IMR-90 (cell line): ENCODE measurements at regions not wholly inside any gene's neighbourhood (a gene's known extent, or its start where the extent isn't known, plus 50 kb on each side); places are given as distances from the start of the nearest gene placed in this dataset.

Experiments used
- ATAC-seq: fragments of 200-7000 bp; cut with Tn5 transposase; 2 replicates; pipeline ENCODE4 v1.9.1; 2020; ENCODE audit warnings: low read depth, mild to moderate bottlenecking, moderate library complexity
- BruUV-seq: library from RNA; stranded (reverse); fragments of 400-500 nt; replicated peaks from 2 replicates; lab custom pipeline; 2021; lab: Mats Ljungman, UMichigan
- CTCF ChIA-PET: fragments of 300-600 bp; formaldehyde crosslinking; extraction: SDS; loops from one replicate; lab custom pipeline; 2021; ENCODE audit warnings: antibody characterized with exemption; lab: Yijun Ruan, JAX
- POLR2A ChIA-PET: fragments of 300-600 bp; sonication (Branson Sonifier 250); formaldehyde crosslinking; loops from one replicate; lab custom pipeline; 2022; ENCODE audit warnings: antibody characterized with exemption; ENCODE audit not compliant: unreplicated experiment; lab: Charles Lee
- DNase-seq: peaks from one replicate; pipeline ENCODE4 v3.0.0; 2013
- H2AFZ ChIP-seq: replicated peaks from 2 replicates; pipeline ENCODE3; 2013; ENCODE audit warnings: low read length, mild to moderate bottlenecking; ENCODE audit not compliant: poor library complexity
- H2AK5ac ChIP-seq: 2 replicates; pipeline ENCODE4 v1.6.1; 2013; ENCODE audit warnings: low read depth, low read length, inconsistent platforms
- H2AK9ac ChIP-seq: replicated peaks from 2 replicates; pipeline ENCODE3; 2013; ENCODE audit warnings: mild to moderate bottlenecking, low read depth, low read length, moderate library complexity; ENCODE audit not compliant: poor library complexity
- H2BK120ac ChIP-seq: 2 replicates; pipeline ENCODE4 v1.6.1; 2013; ENCODE audit warnings: low read depth, low read length, inconsistent platforms
- H2BK15ac ChIP-seq: 3 replicates; pipeline ENCODE4 v1.6.1; 2013; ENCODE audit warnings: low read depth, low read length, inconsistent platforms
- H2BK20ac ChIP-seq: 2 replicates; pipeline ENCODE4 v1.6.1; 2013; ENCODE audit warnings: low read depth, mild to moderate bottlenecking, inconsistent platforms, low read length, moderate library complexity
- H2BK5ac ChIP-seq: 2 replicates; pipeline ENCODE4 v1.6.1; 2013; ENCODE audit warnings: mild to moderate bottlenecking, low read depth, low read length, inconsistent platforms; ENCODE audit not compliant: poor library complexity, severe bottlenecking
- H3K14ac ChIP-seq: replicated peaks from 2 replicates; pipeline ENCODE4 v1.6.1; 2013; ENCODE audit warnings: low read depth, low read length, inconsistent platforms
- H3K18ac ChIP-seq: 2 replicates; pipeline ENCODE4 v1.6.1; 2013; ENCODE audit warnings: low read depth, low read length, control low read depth
- H3K23ac ChIP-seq: 2 replicates; pipeline ENCODE4 v1.6.1; 2013; ENCODE audit warnings: low read depth, low read length, inconsistent platforms
- H3K27ac ChIP-seq: 2 replicates; pipeline ENCODE4 v1.5.1; 2013; ENCODE audit warnings: mild to moderate bottlenecking, control low read depth, low read length; ENCODE audit not compliant: insufficient read depth
- H3K27me3 ChIP-seq: 2 replicates; pipeline ENCODE4 v1.6.1; 2013; ENCODE audit warnings: low read length; ENCODE audit not compliant: control insufficient read depth, insufficient read depth
- H3K36me3 ChIP-seq: 2 replicates; pipeline ENCODE4 v1.6.1; 2013; ENCODE audit warnings: low read length, mixed read lengths; ENCODE audit not compliant: control insufficient read depth, insufficient read depth
- H3K4ac ChIP-seq: 2 replicates; pipeline ENCODE4 v1.6.1; 2013; ENCODE audit warnings: low read depth, low read length, inconsistent platforms
- H3K4me1 ChIP-seq: 2 replicates; pipeline ENCODE4 v1.6.1; 2013; ENCODE audit warnings: low read length, mixed read lengths; ENCODE audit not compliant: control insufficient read depth, insufficient read depth
- H3K4me2 ChIP-seq: 2 replicates; pipeline ENCODE4 v1.6.1; 2013; ENCODE audit warnings: low read depth, mild to moderate bottlenecking, control low read depth, low read length, moderate library complexity
- H3K4me3 ChIP-seq: 2 replicates; pipeline ENCODE4 v1.5.1; 2013; ENCODE audit warnings: low read depth, mild to moderate bottlenecking, control low read depth, low read length, moderate library complexity; ENCODE audit not compliant: insufficient read depth
- H3K56ac ChIP-seq: 2 replicates; pipeline ENCODE4 v1.6.1; 2013; ENCODE audit warnings: low read length, inconsistent platforms; ENCODE audit not compliant: insufficient read depth; ENCODE audit errors: extremely low read depth
- H3K79me1 ChIP-seq, 2 experiments: 2 replicates each; pipeline ENCODE4 v1.6.1; 2013; ENCODE audit warnings: low read length in 2 of 2, inconsistent platforms in 1 of 2, low read depth in 1 of 2
- H3K9ac ChIP-seq: 2 replicates; pipeline ENCODE4 v1.6.1; 2013; ENCODE audit warnings: low read depth, low read length, control low read depth
- H3K9me1 ChIP-seq: 2 replicates; pipeline ENCODE4 v1.6.1; 2013; ENCODE audit warnings: low read length, inconsistent platforms; ENCODE audit not compliant: insufficient read depth
- H3K9me3 ChIP-seq: 2 replicates; pipeline ENCODE4 v1.6.1; 2013; ENCODE audit warnings: low read length; ENCODE audit not compliant: control insufficient read depth, insufficient read depth
- H4K20me1 ChIP-seq: 2 replicates; pipeline ENCODE4 v1.6.1; 2013; ENCODE audit warnings: low read length, inconsistent platforms; ENCODE audit not compliant: insufficient read depth
- H4K5ac ChIP-seq: 2 replicates; pipeline ENCODE4 v1.6.1; 2013; ENCODE audit warnings: mild to moderate bottlenecking, low read depth, low read length, control low read depth
- H4K8ac ChIP-seq, 2 experiments: 2 replicates each; pipeline ENCODE4 v1.6.1; 2013; ENCODE audit warnings: low read depth in 2 of 2, low read length in 2 of 2, control low read depth in 1 of 2, inconsistent platforms in 1 of 2
- H4K91ac ChIP-seq: 2 replicates; pipeline ENCODE4 v1.6.1; 2013; ENCODE audit warnings: low read depth, low read length, inconsistent platforms; ENCODE audit not compliant: insufficient read depth
- BHLHE40 ChIP-seq: fragments of 150-350 bp; IDR thresholded peaks from 2 replicates; pipeline ENCODE4 v1.6.1; 2016; ENCODE audit warnings: mild to moderate bottlenecking, low read depth, low read length
- CEBPB ChIP-seq: IDR thresholded peaks from 2 replicates; pipeline ENCODE4 v1.6.1; 2012; ENCODE audit warnings: low read depth, low read length, improper control_type of control experiment
- CHD1 ChIP-seq: IDR thresholded peaks from 2 replicates; pipeline ENCODE4 v1.6.1; 2012; ENCODE audit warnings: low read depth, low read length, improper control_type of control experiment
- CTCF ChIP-seq: conservative IDR thresholded peaks from 2 replicates; pipeline ENCODE4 v1.5.1; 2012; ENCODE audit warnings: mild to moderate bottlenecking, low read depth, low read length, improper control_type of control experiment
- ELK1 ChIP-seq: fragments of 150-350 bp; IDR thresholded peaks from 2 replicates; pipeline ENCODE4 v1.6.1; 2016; ENCODE audit warnings: low read depth, mild to moderate bottlenecking, low read length, moderate library complexity, borderline replicate concordance
- FOS ChIP-seq: fragments of 150-350 bp; IDR thresholded peaks from 2 replicates; pipeline ENCODE4 v1.6.1; 2016; ENCODE audit warnings: low read depth, low read length
- MAFK ChIP-seq: IDR thresholded peaks from 2 replicates; pipeline ENCODE4 v1.6.1; 2012; ENCODE audit warnings: low read depth, low read length, improper control_type of control experiment
- MXI1 ChIP-seq: IDR thresholded peaks from 2 replicates; pipeline ENCODE4 v1.6.1; 2012; ENCODE audit warnings: low read depth, mild to moderate bottlenecking, low read length, moderate library complexity, borderline replicate concordance
- NFE2L2 ChIP-seq: fragments of 150-350 bp; IDR thresholded peaks from 2 replicates; pipeline ENCODE4 v1.6.1; 2016; ENCODE audit warnings: low read depth, mild to moderate bottlenecking, low read length
- POLR2A ChIP-seq: IDR thresholded peaks from 2 replicates; pipeline ENCODE4 v1.6.1; 2012; ENCODE audit warnings: mild to moderate bottlenecking, low read depth, low read length
- RAD21 ChIP-seq: IDR thresholded peaks from 2 replicates; pipeline ENCODE4 v1.6.1; 2012; ENCODE audit warnings: low read length, improper control_type of control experiment
- RCOR1 ChIP-seq: IDR thresholded peaks from 2 replicates; pipeline ENCODE4 v1.6.1; 2012; ENCODE audit warnings: mild to moderate bottlenecking, low read length, improper control_type of control experiment; ENCODE audit not compliant: insufficient replicate concordance
- RFX5 ChIP-seq: IDR thresholded peaks from 2 replicates; pipeline ENCODE4 v1.8.0; 2012; ENCODE audit warnings: low read depth, mild to moderate bottlenecking, low read length, moderate library complexity
- SMC3 ChIP-seq: fragments of 150-350 bp; IDR thresholded peaks from 2 replicates; pipeline ENCODE4 v1.6.1; 2016; ENCODE audit warnings: low read depth, mild to moderate bottlenecking, antibody characterized with exemption, low read length, moderate library complexity
- USF2 ChIP-seq: fragments of 150-350 bp; IDR thresholded peaks from 2 replicates; pipeline ENCODE4 v1.6.1; 2017; ENCODE audit warnings: mild to moderate bottlenecking, antibody characterized with exemption, low read length, low read depth
- WGBS, 2 experiments: methylation state at CpG; one replicate each; pipeline versions ENCODE4 v1.1.5 to v1.1.7; 2013; ENCODE audit warnings: missing lambda C conversion rate in 2 of 2; ENCODE audit not compliant: insufficient read length in 1 of 2; ENCODE audit errors: extremely low coverage in 2 of 2; 5-methylcytosine and 5-hydroxymethylcytosine counted together
- dilution Hi-C: fragments of 300-500 bp; cut with HindIII; formaldehyde crosslinking; loops from one replicate; pipeline ENCODE4 v1.14.3; 2018; ENCODE audit warnings: low sequenced_read_pairs; ENCODE audit not compliant: unreplicated experiment
- in situ Hi-C: fragments of 300-500 bp; cut with MboI; formaldehyde crosslinking; loops from 3 replicates; pipeline ENCODE4 v1.14.3; 2019; ENCODE audit warnings: low sequenced_read_pairs, inconsistent platforms, mixed read lengths
- intact Hi-C: fragments of 100-400 bp; cut with micrococcal nuclease; formaldehyde crosslinking; loops from 2 replicates; pipeline ENCODE4 v1.10.0; 2022

- 0 out of 2 replicates have a peak, but pooled peaks cover 2% of the 10 kb centered on the region for H3K4me1 ChIP-seq
- dilution Hi-C loops: no loop called here
- no peak for DNase-seq
- H3K79me1 ChIP-seq: no peaks in the 10 kb centered on the region
- no peak overlapping the region for H3K9ac ChIP-seq
- no peak overlapping the region for H2AK5ac ChIP-seq
- H3K14ac ChIP-seq: no peak overlapping the region
- no peak overlapping the region for H3K4me2 ChIP-seq
- H3K36me3 ChIP-seq: no peaks in the 10 kb centered on the region
- no peaks in the 10 kb centered on the region for H4K20me1 ChIP-seq
- no peak overlapping the region for H4K5ac ChIP-seq
- no peak overlapping the region for H3K4ac ChIP-seq
- ATAC-seq: no peak
- intact Hi-C loops: no loop called here
- no peak overlapping the region for H3K27ac ChIP-seq
- no peak overlapping the region for H2BK5ac ChIP-seq
- H2BK15ac ChIP-seq: no peak overlapping the region
- H3K9me3 ChIP-seq: no peaks in the 10 kb centered on the region
- no TSS peak for BruUV-seq
- no peak overlapping the region for H2AK9ac ChIP-seq
- ChIA-PET POLR2A (no interaction called here), CTCF (no interaction called here)
- H4K91ac ChIP-seq: no peak overlapping the region
- no peaks in the 10 kb centered on the region for H3K27me3 ChIP-seq
- TF ChIP-seq CHD1 (no peak), SMC3 (no peak), BHLHE40 (no peak), USF2 (no peak), CEBPB (no peak), MAFK (no peak), RCOR1 (no peak), RAD21 (no peak), POLR2A (no peak), ELK1 (no peak), FOS (no peak), MXI1 (no peak), NFE2L2 (no peak), RFX5 (no peak), CTCF (no peak)
- no CpG with 5 or more reads among the region's 1 CpG for WGBS, 2 experiments
- H2AFZ ChIP-seq: no peak overlapping the region
- H4K8ac ChIP-seq: no peak overlapping the region
- H3K56ac ChIP-seq: no peak overlapping the region
- no peaks in the 10 kb centered on the region for H3K9me1 ChIP-seq
- no peak overlapping the region for H3K18ac ChIP-seq
- no peak overlapping the region for H3K23ac ChIP-seq
- in situ Hi-C loops: no loop called here
- no peak overlapping the region for H2BK120ac ChIP-seq
- H3K4me3 ChIP-seq: no peak overlapping the region
- no peak overlapping the region for H2BK20ac ChIP-seq
These were observed 103.1 kb upstream of the MAP9 start for GRCh38 chr4:155479835-155480234.
